Coronary artery (tissue), 2 donors: ENCODE measurements at regions not wholly inside any gene's neighbourhood (a gene's known extent, or its start where the extent isn't known, plus 50 kb on each side); places are given as distances from the start of the nearest gene placed in this dataset.

Experiments
- DNase-seq: peaks from one replicate; pipeline ENCODE4 v3.0.0-alpha.2; 2017; ENCODE audit warnings: low spot score
- H3K27ac ChIP-seq, 2 donors: fragments of 200-600 bp; sonication (generic); one replicate each; pipeline ENCODE4 v1.5.1; 2016 to 2019
- H3K4me3 ChIP-seq: fragments of 200-600 bp; sonication (generic); 2 replicates; pipeline ENCODE4 v1.5.1; 2016; ENCODE audit warnings: mild to moderate bottlenecking, moderate library complexity
- TF ChIP-seq, protein P1 (sequence below): fragments of 200-600 bp; sonication (generic); IDR thresholded peaks from one replicate; pipeline ENCODE4 v1.5.1; 2019; ENCODE audit warnings: antibody characterized with exemption

DNA sequence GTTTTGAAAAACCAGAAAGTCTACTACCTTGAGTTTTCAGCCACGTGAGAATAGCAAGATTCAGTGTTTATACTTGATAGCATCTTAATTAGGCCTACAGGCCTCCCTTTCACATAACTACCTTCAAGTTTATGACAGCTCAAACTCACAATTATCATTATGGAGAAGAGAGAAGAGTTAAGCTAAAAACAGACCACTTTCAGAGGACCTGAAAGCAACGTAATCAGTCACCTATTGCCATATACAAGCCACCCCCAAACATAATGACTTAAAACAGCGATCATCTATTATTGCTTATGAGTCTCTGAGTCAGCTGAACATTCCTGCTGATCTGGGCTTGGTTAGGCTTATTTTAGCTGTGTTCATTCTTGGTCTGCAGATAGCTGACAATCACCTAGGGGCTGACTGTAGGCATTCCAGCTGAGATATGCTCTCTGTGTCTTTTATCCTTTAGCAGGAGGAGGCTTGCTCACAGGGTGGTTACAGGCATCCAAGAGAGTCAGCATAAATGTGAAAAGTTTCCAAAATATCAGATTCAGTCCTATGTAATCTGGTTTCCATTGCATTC lies 130.9 kb downstream of the COX7C start:
- Histone ChIP-seq H3K27ac (no peak overlapping the region), H3K4me3 (no peak overlapping the region)
- no peak for DNase-seq
- TF ChIP-seq, protein P1, sequence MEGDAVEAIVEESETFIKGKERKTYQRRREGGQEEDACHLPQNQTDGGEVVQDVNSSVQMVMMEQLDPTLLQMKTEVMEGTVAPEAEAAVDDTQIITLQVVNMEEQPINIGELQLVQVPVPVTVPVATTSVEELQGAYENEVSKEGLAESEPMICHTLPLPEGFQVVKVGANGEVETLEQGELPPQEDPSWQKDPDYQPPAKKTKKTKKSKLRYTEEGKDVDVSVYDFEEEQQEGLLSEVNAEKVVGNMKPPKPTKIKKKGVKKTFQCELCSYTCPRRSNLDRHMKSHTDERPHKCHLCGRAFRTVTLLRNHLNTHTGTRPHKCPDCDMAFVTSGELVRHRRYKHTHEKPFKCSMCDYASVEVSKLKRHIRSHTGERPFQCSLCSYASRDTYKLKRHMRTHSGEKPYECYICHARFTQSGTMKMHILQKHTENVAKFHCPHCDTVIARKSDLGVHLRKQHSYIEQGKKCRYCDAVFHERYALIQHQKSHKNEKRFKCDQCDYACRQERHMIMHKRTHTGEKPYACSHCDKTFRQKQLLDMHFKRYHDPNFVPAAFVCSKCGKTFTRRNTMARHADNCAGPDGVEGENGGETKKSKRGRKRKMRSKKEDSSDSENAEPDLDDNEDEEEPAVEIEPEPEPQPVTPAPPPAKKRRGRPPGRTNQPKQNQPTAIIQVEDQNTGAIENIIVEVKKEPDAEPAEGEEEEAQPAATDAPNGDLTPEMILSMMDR, result no peak

DNA sequence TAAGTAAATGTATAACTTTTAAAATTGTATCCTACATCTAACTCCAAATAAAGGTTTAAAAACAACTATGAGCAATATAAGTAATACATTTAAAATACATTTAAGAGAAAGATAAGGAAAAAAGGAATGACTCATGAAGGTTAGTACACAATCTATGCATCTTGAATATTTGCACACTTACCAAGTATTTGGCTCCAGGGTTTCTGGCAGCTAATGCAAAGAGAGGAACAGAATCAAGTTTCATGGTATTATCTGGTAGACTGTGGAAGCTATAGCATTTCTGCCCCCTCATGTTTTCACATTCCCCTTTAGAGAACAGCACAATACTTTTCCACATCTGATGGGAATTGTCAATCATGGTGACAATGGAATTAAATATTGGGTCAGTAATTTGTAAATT lies 132.1 kb downstream of the COX7C start:
- H3K4me3 ChIP-seq, result no peak overlapping the region
- DNase-seq, result no peak
- TF ChIP-seq, protein P1, result no peak
- H3K27ac ChIP-seq, result no peak overlapping the region

DNA sequence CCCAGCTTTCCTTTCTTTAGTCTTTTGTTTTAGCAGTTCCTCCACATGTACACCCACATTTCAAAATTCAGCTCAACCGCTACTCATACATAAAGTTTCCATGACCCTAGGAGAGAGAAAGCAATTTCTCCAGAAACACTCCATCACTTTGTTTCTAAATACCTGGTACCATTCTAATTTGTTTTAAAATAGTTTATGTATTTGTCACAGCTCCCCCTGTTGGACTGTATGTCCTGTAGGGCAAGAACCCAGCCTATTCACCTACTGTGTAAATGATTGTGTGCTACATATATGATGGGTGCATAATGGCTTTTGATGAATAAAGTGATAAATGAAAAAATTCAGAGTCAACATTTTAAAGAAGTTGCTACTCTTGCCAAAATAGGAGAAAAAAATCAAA lies 139.1 kb downstream of the COX7C start:
- TF ChIP-seq, protein P1, result no peak
- Histone ChIP-seq H3K4me3 (no peak overlapping the region), H3K27ac (no peak overlapping the region)
- DNase-seq, result no peak

DNA sequence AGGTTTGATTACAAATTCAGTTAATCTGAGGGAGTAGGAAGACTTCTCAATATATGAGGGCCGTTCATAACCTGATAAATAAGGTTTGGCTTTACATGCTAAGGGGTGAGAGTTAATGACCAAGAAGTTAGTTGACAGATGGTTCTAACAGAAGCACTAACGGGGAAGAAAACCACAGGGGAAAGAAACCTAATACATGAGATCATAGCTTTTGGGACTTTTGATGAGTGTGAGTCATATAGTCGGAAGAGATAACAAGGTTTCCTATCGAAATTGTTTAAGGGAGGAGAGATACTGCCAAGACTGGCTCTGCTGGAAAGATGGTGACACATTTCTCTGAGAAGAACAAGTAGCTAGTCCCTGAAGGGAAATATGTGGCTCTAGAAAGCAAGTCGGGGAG lies 140.1 kb downstream of the COX7C start:
- TF ChIP-seq, protein P1, result no peak
- H3K4me3 ChIP-seq, result no peak overlapping the region
- no peak for DNase-seq
- H3K27ac ChIP-seq, result no peak overlapping the region

DNA sequence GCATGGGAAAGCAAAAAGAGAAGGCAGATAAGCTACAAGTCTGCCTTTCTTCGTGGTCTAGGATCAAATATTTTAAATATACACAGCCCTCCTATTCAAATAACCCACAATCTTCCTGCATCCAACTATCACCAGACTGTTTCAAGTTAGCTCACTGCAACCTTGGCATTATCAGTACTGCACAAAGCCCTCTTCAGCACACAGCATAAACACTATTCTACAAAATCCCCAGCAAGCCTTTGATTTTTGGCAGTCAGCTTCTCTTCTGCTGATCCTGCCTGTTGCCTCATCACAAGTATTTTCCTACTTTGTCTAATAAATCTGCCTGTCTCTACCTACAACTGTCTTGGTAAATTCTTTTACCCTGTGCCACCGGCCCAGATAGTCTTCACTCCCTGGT lies 142.9 kb downstream of the COX7C start:
- no peak overlapping the region for H3K4me3 ChIP-seq
- TF ChIP-seq, protein P1, result no peak
- DNase-seq, result no peak
- no peak overlapping the region for H3K27ac ChIP-seq

DNA sequence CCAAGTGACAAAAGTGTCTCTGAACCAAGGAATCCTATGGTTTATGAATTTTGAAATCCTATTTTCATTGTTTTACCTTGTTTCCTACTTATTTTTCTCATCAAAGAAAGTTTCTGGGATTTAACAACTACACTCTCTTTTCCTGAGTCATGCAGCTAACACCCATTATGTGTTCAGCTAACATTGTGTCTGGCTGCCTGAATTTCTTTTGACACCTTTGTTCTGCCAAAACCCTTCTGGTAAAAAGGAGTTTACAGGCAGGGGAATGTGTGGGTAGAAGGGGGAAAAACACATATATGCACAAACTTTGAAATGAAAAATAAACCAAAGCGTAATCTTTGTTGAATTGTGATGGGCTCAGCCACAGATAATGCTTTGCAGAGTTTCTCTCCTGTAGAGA lies 146.2 kb downstream of the COX7C start:
- Histone ChIP-seq H3K4me3 (no peak overlapping the region), H3K27ac (no peak overlapping the region)
- DNase-seq, result no peak
- TF ChIP-seq, protein P1, result no peak

DNA sequence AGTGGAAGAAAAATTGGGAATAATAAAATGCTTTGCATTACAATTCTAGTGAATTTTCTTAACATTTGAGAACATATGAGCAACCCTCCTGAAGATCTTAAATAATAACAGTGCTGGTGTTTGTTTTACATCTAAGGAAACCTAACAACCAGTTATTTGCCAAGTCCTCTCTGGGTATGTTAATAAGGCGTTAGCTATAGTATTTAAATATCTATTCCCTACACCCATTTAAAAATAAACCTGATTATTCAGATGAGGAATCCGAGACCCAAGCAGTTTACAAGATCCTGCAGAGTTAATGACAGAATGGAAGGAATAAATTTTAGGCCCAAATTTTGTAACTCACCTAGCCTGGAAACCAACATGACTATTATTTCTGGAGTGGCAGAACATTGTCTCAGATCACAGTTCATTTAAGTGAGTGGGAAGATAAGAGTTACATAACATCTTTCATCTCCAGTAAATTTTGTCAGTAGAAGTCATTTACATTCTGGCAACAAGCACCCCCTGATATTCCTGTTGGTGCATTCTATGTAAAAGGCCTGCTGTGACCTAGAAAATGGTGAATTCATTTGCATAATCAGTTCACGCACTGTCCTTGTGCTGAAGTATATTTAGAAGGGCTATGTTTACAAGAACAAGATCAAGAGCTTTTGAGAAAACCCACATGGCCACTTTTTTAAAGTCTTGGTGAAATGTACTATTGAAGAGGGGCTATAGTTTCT lies 148.2 kb downstream of the COX7C start:
- no peak for DNase-seq
- Histone ChIP-seq H3K27ac (no peak overlapping the region), H3K4me3 (no peak overlapping the region)
- TF ChIP-seq, protein P1, result no peak
